ENCODE measurements at regions not wholly inside any gene's neighbourhood (a gene's known extent, or its start where the extent isn't known, plus 50 kb on each side); places are given as distances from the start of the nearest gene placed in this dataset.

DNA sequence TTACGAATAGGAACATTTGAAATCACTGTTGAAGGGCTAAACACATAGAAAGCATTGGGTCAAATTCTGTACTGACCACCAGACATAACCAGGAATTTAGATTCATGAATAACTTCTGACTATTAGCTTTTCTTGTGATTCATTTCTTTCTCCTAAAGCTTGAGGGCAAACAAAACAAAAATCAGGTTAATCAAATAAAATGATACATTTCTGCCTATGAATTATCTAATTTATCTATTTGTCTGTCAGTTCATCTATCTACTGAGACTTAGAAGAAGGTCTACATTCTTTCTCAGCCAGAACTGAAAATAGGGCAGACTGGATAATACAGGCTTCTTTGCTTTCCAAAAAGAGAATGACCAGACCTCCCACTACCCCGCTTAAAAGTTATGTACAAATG is 65.9 kb upstream of the ST3GAL6 start:
- Histone ChIP-seq H3K79me1 (ENCODE audit: low read depth, low read length) (no peaks in the 10 kb centered on the region), H2BK120ac (ENCODE audit: low read depth, low read length) (no peak overlapping the region), H3K4me1 (ENCODE audit: control insufficient read depth in 2 of 2, insufficient read depth in 1 of 2, low read depth in 1 of 2, low read length in 2 of 2) (no peaks in the 10 kb centered on the region), H4K91ac (ENCODE audit: low read depth, low read length, poor library complexity) (no peak overlapping the region), H3K9me3 (replicated peaks in 1 of 2; ENCODE audit: control insufficient read depth in 2 of 2, insufficient read depth in 1 of 2, low read depth in 1 of 2, low read length in 2 of 2) (no peaks in the 10 kb centered on the region), H3K23ac (ENCODE audit: low read depth, low read length, poor library complexity) (no peak overlapping the region), H2AK5ac (ENCODE audit: low read depth, low read length) (no peak overlapping the region), H3K27ac (replicated peaks; ENCODE audit: low read length) (no peak overlapping the region), H3K4ac (ENCODE audit: low read length) (no peak overlapping the region), H3K4me2 (ENCODE audit: insufficient read depth, low read length, poor library complexity, severe bottlenecking) (no peak overlapping the region), H3K18ac (ENCODE audit: low read length) (no peak overlapping the region), H3K36me3 (replicated peaks in 1 of 2; ENCODE audit: control insufficient read depth in 2 of 2, insufficient read depth in 2 of 2, low read length in 2 of 2) (no peaks in the 10 kb centered on the region), H3K14ac (ENCODE audit: low read length) (no peak overlapping the region), H3K9ac (ENCODE audit: low read depth, low read length, poor library complexity) (no peak overlapping the region), H3K4me3 (ENCODE audit: low read length in 2 of 2) (no peak overlapping the region), H2BK12ac (ENCODE audit: low read length) (no peak overlapping the region), H2AFZ (ENCODE audit: low read length) (no peak overlapping the region), H2BK15ac (ENCODE audit: low read length) (no peak overlapping the region), H2BK5ac (ENCODE audit: low read length) (no peak overlapping the region), H4K8ac (ENCODE audit: low read depth, low read length) (no peak overlapping the region), H3K27me3 (ENCODE audit: control insufficient read depth in 3 of 3, insufficient read depth in 3 of 3, low read depth in 1 of 3, low read length in 3 of 3) (no peaks in the 10 kb centered on the region)
- WGBS, 2 donors (ENCODE audit: extremely low coverage in 2 of 2, insufficient read length in 2 of 2, insufficient replicate concordance in 1 of 2) = no CpG with 5 or more reads among the region's 2 CpGs
- no peak for DNase-seq (ENCODE audit: low spot score)

DNA sequence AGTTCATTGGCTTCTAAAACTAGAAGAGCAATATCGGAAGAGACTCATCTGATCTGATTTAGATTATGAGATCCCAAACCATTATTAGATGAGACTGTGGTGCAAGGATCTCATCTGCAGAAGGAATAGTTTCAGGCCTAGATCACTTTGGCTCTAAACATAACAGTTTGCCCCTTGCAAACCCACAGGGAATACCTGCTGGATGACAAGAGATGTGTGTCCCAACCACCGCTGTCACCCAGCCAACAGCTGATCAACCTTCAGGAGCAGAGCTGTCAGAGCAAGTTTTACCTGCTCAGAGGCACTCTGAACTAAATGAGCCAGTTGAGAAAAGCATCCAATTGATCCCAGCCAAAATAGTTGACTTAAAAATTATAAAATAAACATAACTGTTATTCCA is 64.0 kb upstream of the ST3GAL6 start:
- H2BK15ac ChIP-seq (ENCODE audit: low read length) = no peak overlapping the region
- H2AFZ ChIP-seq (ENCODE audit: low read length) = no peak overlapping the region
- no peak overlapping the region for H3K9ac ChIP-seq (ENCODE audit: low read depth, low read length, poor library complexity)
- no peaks in the 10 kb centered on the region for H3K79me1 ChIP-seq (ENCODE audit: low read depth, low read length)
- H3K14ac ChIP-seq (ENCODE audit: low read length) = no peak overlapping the region
- no peak overlapping the region for H3K27ac ChIP-seq (replicated peaks; ENCODE audit: low read length)
- H2BK120ac ChIP-seq (ENCODE audit: low read depth, low read length) = no peak overlapping the region
- no peak for DNase-seq (ENCODE audit: low spot score)
- no peak overlapping the region for H3K4me3 ChIP-seq (ENCODE audit: low read length in 2 of 2)
- no peak overlapping the region for H3K23ac ChIP-seq (ENCODE audit: low read depth, low read length, poor library complexity)
- H3K4me2 ChIP-seq (ENCODE audit: insufficient read depth, low read length, poor library complexity, severe bottlenecking) = no peak overlapping the region
- H4K8ac ChIP-seq (ENCODE audit: low read depth, low read length) = no peak overlapping the region
- no peak overlapping the region for H2BK5ac ChIP-seq (ENCODE audit: low read length)
- H3K27me3 ChIP-seq (ENCODE audit: control insufficient read depth in 3 of 3, insufficient read depth in 3 of 3, low read depth in 1 of 3, low read length in 3 of 3) = no peaks in the 10 kb centered on the region
- H2AK5ac ChIP-seq (ENCODE audit: low read depth, low read length) = no peak overlapping the region
- no peaks in the 10 kb centered on the region for H3K9me3 ChIP-seq (replicated peaks in 1 of 2; ENCODE audit: control insufficient read depth in 2 of 2, insufficient read depth in 1 of 2, low read depth in 1 of 2, low read length in 2 of 2)
- H2BK12ac ChIP-seq (ENCODE audit: low read length) = no peak overlapping the region
- H3K18ac ChIP-seq (ENCODE audit: low read length) = no peak overlapping the region
- no peak overlapping the region for H3K4ac ChIP-seq (ENCODE audit: low read length)
- no CpG with 5 or more reads among the region's 2 CpGs for WGBS, 2 donors (ENCODE audit: extremely low coverage in 2 of 2, insufficient read length in 2 of 2, insufficient replicate concordance in 1 of 2)
- no peaks in the 10 kb centered on the region for H3K4me1 ChIP-seq (ENCODE audit: control insufficient read depth in 2 of 2, insufficient read depth in 1 of 2, low read depth in 1 of 2, low read length in 2 of 2)
- H3K36me3 ChIP-seq (replicated peaks in 1 of 2; ENCODE audit: control insufficient read depth in 2 of 2, insufficient read depth in 2 of 2, low read length in 2 of 2) = no peaks in the 10 kb centered on the region
- no peak overlapping the region for H4K91ac ChIP-seq (ENCODE audit: low read depth, low read length, poor library complexity)

DNA sequence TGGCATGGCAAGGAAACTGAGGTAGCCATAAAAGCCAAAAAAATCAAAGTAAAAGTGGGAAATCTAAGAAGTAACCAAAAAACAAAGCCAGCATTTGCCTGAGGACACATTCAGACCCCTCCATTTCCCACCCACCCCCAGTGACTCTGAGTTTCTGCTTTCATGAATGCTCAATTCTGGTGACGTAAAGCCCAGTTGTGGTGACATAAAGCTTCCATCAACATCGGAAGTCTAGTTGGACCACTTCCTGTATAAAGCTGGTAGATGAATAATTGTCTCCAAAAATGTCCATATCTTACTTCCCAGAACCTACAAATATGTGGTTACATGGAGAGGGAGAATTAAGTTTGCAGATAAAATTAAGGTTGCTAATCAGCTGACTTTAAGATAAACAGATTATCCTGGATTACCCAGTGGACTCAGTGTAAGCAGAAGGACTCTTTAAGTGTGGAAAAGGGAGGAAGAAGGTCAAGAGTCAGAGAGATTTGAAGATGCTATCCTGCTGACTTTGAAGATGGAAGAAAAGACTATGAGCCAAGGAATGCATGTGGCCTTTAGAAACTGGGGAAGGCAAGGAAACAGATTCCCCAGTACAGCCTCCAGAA is 62.0 kb upstream of the ST3GAL6 start:
- Histone ChIP-seq H2BK12ac (ENCODE audit: low read length) (no peak overlapping the region), H3K4ac (ENCODE audit: low read length) (no peak overlapping the region), H2AK5ac (ENCODE audit: low read depth, low read length) (no peak overlapping the region), H3K36me3 (replicated peaks in 1 of 2; ENCODE audit: control insufficient read depth in 2 of 2, insufficient read depth in 2 of 2, low read length in 2 of 2) (no peaks in the 10 kb centered on the region), H3K4me3 (ENCODE audit: low read length in 2 of 2) (no peak overlapping the region), H3K4me1 (ENCODE audit: control insufficient read depth in 2 of 2, insufficient read depth in 1 of 2, low read depth in 1 of 2, low read length in 2 of 2) (no peaks in the 10 kb centered on the region), H3K18ac (ENCODE audit: low read length) (no peak overlapping the region), H3K9ac (ENCODE audit: low read depth, low read length, poor library complexity) (no peak overlapping the region), H2AFZ (ENCODE audit: low read length) (no peak overlapping the region), H3K4me2 (ENCODE audit: insufficient read depth, low read length, poor library complexity, severe bottlenecking) (no peak overlapping the region), H2BK5ac (ENCODE audit: low read length) (no peak overlapping the region), H3K27ac (replicated peaks; ENCODE audit: low read length) (no peak overlapping the region), H3K9me3 (replicated peaks in 1 of 2; ENCODE audit: control insufficient read depth in 2 of 2, insufficient read depth in 1 of 2, low read depth in 1 of 2, low read length in 2 of 2) (no peaks in the 10 kb centered on the region), H2BK15ac (ENCODE audit: low read length) (no peak overlapping the region), H3K27me3 (ENCODE audit: control insufficient read depth in 3 of 3, insufficient read depth in 3 of 3, low read depth in 1 of 3, low read length in 3 of 3) (no peaks in the 10 kb centered on the region), H3K23ac (ENCODE audit: low read depth, low read length, poor library complexity) (no peak overlapping the region), H3K79me1 (ENCODE audit: low read depth, low read length) (no peaks in the 10 kb centered on the region), H2BK120ac (ENCODE audit: low read depth, low read length) (no peak overlapping the region), H3K14ac (ENCODE audit: low read length) (no peak overlapping the region), H4K8ac (ENCODE audit: low read depth, low read length) (no peak overlapping the region), H4K91ac (ENCODE audit: low read depth, low read length, poor library complexity) (no peak overlapping the region)
- DNase-seq (ENCODE audit: low spot score) = no peak
- no CpG with 5 or more reads among the region's 2 CpGs for WGBS, 2 donors (ENCODE audit: extremely low coverage in 2 of 2, insufficient read length in 2 of 2, insufficient replicate concordance in 1 of 2)

DNA sequence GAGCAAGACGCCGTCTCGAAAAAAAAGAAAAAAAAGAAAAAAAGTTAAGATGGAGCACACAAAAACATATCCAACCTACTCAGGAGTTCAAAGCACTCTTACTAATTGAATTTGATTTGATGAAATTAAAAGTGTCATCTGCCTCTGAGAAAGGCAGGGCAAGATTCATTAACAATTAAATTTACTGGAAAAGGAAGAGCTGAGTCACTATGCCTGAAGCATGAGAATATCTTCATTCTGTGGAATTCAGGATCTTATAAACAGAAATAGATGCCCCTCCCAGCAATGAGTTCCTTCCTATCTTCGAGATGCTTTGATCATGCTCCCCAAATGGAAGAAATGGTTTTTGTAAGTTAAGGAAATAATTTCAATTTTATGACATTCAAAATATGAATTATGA is 61.0 kb upstream of the ST3GAL6 start:
- Histone ChIP-seq H3K9ac (ENCODE audit: low read depth, low read length, poor library complexity) (no peak overlapping the region), H3K4me2 (ENCODE audit: insufficient read depth, low read length, poor library complexity, severe bottlenecking) (no peak overlapping the region), H2BK12ac (ENCODE audit: low read length) (no peak overlapping the region), H2AK5ac (ENCODE audit: low read depth, low read length) (no peak overlapping the region), H3K9me3 (replicated peaks in 1 of 2; ENCODE audit: control insufficient read depth in 2 of 2, insufficient read depth in 1 of 2, low read depth in 1 of 2, low read length in 2 of 2) (no peaks in the 10 kb centered on the region), H2AFZ (ENCODE audit: low read length) (no peak overlapping the region), H3K79me1 (ENCODE audit: low read depth, low read length) (no peaks in the 10 kb centered on the region), H4K8ac (ENCODE audit: low read depth, low read length) (no peak overlapping the region), H3K4ac (ENCODE audit: low read length) (no peak overlapping the region), H3K18ac (ENCODE audit: low read length) (no peak overlapping the region), H3K4me3 (ENCODE audit: low read length in 2 of 2) (no peak overlapping the region), H2BK120ac (ENCODE audit: low read depth, low read length) (no peak overlapping the region), H3K36me3 (replicated peaks in 1 of 2; ENCODE audit: control insufficient read depth in 2 of 2, insufficient read depth in 2 of 2, low read length in 2 of 2) (no peaks in the 10 kb centered on the region), H2BK5ac (ENCODE audit: low read length) (no peak overlapping the region), H3K23ac (ENCODE audit: low read depth, low read length, poor library complexity) (no peak overlapping the region), H3K14ac (ENCODE audit: low read length) (no peak overlapping the region), H4K91ac (ENCODE audit: low read depth, low read length, poor library complexity) (no peak overlapping the region), H2BK15ac (ENCODE audit: low read length) (no peak overlapping the region), H3K27ac (replicated peaks; ENCODE audit: low read length) (no peak overlapping the region), H3K27me3 (ENCODE audit: control insufficient read depth in 3 of 3, insufficient read depth in 3 of 3, low read depth in 1 of 3, low read length in 3 of 3) (no peaks in the 10 kb centered on the region), H3K4me1 (ENCODE audit: control insufficient read depth in 2 of 2, insufficient read depth in 1 of 2, low read depth in 1 of 2, low read length in 2 of 2) (no peaks in the 10 kb centered on the region)
- DNase-seq (ENCODE audit: low spot score) = no peak
- WGBS, 2 donors (ENCODE audit: extremely low coverage in 2 of 2, insufficient read length in 2 of 2, insufficient replicate concordance in 1 of 2) = no CpG with 5 or more reads among the region's 4 CpGs

All from neuronal stem cell (in vitro differentiated cells).